CMK (cell line): ENCODE measurements at regions not wholly inside any gene's neighbourhood (a gene's known extent, or its start where the extent isn't known, plus 50 kb on each side); places are given as distances from the start of the nearest gene placed in this dataset.

Experiments
- DNase-seq: peaks from one replicate; pipeline ENCODE4 v3.0.0-alpha.2; 2010; ENCODE audit warnings: low read depth

- no peak for DNase-seq
Observed at GRCh38 chr7:42756841-42757240, 155.0 kb downstream of the C7orf25 start.

GRCh38 chr7:42753811-42754363, 158.0 kb downstream of the C7orf25 start:
- no peak for DNase-seq

DNA sequence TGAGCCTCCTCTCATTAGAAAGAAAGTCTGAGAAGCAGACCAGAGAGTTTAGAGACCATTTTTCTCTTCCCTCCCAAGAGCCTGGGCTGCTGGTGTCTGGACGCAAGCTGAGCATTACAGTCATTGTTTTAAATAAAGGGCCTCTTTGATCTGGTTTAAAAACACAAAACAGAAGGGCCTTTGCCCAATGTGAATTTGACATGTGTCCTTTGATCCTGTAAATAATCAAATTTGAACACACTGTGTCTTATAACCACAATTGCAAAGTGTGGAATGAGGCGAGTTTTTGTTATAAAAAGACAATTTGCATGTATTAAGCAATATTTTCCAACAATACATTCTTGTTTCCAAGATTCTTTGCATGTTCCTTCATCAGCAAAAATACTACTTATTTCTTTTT, 158.5 kb downstream of the C7orf25 start:
- DNase-seq, result no peak

DNA sequence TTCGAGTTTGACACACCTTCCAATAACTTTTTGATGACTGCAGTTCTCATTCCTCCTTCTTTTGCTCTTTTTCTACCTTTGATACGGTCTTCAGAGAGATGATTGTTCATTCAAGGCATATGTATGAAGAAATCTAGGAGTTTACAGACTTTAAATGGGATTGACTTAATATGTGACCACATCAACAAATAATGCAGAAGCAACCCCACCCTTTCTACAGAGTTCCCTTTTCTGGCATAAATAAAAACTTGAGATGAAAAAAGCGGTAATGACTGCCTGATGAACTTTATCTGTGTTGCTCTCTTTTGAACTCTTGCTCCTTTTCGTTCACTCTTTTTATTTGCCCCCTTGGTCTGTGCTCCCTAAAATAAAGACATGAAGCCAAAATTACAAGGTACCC, 161.7 kb downstream of the C7orf25 start:
- DNase-seq, result no peak

DNA sequence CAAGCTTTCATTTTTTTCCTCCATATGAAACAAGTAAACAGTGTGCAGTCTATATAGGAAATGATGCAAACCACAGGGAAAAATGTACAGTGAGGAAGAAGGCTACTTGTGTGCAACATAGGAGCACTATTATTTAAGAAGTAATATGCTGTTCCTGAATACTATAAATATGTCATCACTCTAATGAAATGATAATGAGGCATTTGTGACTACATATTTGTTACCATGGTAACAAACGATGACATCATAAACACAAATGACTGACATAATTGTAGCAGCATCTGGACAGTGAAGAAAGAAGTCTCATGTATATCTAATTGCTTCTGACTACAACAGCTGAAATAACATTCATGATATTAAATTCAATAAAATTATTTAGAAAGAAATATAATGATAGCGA, 164.8 kb downstream of the C7orf25 start:
- DNase-seq, result no peak

DNA sequence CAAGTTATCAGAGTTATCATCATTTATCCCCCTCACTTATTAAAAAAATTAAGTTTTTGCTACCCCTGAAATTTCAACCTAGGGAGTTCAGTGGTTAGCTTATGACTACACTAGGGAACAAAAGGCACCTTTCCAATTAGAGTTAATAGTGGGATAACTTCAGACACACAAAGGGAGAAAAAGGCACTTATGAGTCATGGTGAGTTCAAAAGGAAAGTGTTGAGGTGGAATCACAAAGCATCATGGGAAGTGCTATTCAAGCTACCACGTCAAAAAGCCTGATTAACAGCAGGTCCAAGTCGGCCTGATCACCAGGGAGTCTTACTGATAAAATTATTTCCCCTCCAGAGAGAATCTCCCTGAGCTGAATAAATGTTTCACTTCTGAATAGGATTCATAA, 165.7 kb downstream of the C7orf25 start:
- DNase-seq, result no peak

DNA sequence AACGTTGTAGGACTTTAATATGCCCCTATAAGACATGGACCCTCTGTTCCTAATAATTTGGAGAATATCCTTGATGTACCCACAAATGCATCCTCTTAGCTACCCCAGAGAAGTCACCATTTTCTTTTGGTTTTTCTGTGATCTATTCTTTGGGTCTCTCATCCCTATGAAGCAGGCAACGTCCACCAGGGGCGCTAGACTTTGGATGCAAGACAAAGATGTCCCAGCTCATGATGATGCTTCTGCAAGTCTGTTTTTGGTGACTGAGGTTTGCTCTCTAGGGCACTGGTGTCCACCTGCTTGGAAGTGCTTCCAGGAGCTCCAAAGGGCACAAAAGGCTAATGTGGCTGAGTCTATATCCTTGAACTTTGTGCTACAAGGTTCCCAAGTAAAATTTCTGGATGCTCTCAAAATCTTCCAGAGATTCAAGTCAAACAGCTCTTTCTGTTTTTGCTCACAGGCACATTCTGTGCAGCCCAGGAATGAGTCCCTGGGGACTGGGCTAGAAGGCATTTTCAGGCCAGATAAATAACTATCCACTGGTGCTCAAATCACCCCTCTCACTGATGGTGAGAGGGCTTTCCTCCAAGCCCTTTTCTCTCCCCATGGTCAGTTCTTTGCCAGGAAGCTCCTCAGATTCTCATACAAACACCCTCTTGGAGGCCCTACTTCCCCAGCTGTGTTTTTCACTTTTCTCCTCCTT, 166.4 kb downstream of the C7orf25 start:
- peak; percentile 7 for DNase-seq

DNA sequence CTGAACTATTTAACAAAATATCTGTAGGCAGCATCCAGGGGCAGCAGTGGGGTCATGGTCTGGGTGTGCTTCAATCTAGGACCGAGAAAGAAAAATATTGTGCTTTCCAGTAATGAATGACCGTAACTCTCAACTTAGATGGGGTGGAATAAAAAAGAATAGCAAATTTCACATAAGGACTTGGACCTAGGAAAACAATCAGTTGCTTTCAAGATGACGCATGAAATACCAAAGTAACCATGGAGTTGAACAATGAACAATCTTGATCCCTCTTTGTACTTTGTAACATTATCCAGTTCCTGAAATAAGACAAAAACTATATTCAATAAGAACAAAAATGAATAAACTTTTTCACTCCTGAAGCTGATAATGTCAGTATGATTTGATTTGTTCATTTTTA, 167.1 kb downstream of the C7orf25 start:
- no peak for DNase-seq

DNA sequence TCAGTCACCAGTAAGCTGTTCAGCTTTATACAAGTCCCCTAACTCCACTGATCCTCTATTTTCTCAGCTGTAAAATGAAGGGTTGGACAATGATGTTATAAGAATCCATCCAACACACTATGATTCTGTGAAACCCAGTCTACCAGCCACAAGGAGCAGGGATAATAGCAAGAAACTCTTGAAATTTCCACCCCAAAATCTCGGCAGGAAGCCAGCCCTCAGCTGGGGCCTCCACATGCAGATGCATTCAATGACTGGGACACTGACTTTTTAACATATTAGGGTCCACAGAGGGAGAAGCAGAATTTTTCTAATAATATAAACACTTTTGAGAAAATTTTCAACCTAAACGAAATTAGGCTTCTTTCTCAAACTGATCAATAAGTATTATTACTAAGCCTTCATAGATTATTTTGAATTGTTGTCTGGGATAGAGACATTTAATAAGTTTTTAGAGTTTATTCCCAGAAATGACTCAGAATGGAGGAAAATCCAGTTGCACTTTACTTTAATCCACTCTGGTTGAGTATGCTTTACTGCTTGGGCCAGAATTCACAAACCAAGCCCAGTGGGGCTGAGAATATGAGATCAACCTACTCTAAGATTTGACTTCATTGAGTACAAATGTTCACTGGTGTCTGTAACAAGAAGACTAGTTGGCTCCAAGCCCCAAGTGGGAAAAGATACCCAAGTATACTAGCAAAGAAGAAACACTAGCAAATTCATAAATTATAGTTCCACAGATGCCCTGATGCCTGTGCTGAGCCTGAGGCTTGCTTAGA, 168.6 kb downstream of the C7orf25 start:
- DNase-seq, result no peak

GRCh38 chr7:42742318-42742717, 169.6 kb downstream of the C7orf25 start:
- no peak for DNase-seq

DNA sequence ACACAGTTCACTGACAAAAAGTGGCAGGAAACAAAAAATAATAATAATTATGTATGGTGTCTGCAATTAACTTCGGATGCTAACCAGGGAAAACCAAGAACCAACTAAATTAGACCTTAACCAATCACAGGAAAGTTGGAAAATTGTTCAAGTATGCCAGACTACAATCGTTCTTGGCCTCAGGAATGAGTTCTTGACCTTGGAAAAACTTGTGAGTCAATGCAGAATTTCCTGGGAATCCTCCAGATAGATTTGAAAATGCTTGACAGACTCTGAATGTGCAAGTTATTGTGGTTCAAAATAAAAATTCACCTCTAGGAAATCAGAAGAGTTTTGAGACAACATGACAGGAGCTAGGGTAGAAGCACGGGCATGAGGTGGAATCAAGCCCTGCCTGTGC, 171.5 kb downstream of the C7orf25 start:
- no peak for DNase-seq

GRCh38 chr7:42739638-42740037, 172.2 kb downstream of the C7orf25 start:
- DNase-seq, result no peak

DNA sequence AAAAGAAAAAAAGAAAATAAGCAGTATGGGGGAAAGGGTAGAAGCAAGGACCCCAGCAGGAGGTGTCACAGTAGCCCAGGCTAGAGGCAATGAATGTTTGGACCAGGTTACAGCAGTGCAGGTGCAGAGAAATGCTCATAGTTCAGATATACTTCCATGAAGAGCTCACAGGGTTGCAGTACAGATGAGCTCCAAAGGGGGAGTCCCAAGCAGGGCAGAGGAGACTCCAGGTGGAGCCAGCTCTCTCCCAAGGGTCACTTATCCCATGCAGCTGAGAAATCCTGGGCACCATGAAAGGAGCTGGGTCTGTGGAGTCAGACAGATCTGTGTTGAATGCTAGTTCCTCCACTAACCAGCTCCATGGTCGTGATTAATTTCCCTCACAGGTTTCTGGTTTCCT, 174.9 kb downstream of the C7orf25 start:
- no peak for DNase-seq

- DNase-seq, result no peak
Observed at GRCh38 chr7:42735081-42735480, 176.8 kb downstream of the C7orf25 start.

DNA sequence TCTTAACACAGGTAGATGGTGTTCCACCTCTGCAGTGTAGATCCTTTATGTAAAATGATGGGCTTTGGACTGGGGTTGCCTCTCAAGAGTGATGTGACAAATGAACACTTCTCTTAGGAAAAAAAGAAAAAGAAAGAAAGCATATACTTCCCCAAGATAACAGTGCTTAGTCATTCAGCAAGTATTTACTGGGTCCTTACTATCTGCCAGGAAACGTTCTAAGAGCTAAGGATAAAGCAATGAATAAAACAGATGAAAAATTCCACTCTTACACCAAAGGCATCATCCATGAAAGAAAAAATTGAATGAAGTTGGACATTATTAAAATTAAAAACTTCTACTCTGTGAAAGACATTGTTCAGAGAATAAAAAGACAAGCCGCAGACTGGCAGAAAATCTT, 177.3 kb downstream of the C7orf25 start:
- no peak for DNase-seq

- DNase-seq, result no peak
Observed at GRCh38 chr7:42733040-42733439, 178.8 kb downstream of the C7orf25 start.

GRCh38 chr7:42730586-42730985, 181.3 kb downstream of the C7orf25 start:
- no peak for DNase-seq

- no peak for DNase-seq
Observed at GRCh38 chr7:42729053-42729765, 182.7 kb downstream of the C7orf25 start.

DNA sequence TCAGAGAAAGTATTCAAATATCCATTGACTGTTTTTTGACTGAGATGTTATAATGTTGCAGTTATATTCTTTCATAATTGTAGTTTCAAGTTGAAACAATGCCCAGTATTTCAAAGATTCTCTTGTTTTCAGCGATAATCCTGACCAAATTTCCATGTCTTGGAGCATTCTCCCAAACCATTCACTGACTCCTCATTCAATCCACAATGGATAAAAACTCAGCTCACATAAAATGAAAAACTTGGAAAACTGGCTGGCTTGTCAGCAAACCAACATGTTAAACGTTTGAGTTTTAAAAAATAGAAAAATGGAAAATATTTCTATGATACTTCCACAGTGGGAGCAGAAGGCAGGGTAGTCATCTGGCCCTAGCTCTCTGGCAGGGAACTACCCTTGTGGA, 184.4 kb downstream of the C7orf25 start:
- no peak for DNase-seq

DNA sequence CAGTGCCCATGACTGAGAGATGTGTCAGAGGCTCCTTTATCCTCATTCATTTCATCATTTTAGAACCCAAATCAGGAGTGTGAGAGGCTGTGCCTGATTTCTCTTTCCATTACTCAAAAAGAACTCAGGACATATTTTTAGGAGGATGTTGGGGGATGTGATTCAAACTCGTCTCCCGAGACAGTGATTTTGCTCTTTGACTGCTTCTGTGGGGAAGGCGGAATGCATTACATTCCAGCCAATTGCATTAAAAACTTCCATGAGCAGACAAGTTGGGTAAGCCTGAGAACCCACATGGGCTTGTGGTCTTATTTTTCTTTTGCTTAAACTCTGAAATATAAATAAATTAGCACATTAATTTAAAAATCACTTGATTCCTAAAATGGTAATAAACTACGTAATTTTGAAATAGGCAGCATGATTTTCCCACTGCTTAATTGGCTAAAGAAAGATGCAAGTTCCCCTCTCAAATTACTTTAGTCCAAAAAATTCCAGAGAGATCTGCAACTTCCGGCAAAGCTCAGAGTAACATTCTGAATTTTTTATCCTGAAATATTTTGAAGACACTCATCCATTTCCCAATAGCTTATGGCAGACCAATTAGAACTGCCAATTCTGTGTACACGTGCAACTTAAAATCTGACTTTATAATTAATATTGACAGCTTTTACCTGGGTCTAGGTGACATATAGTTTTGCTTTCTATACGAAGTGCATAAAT, 185.6 kb downstream of the C7orf25 start:
- DNase-seq, result no peak

GRCh38 chr7:42722716-42723115, 189.2 kb downstream of the C7orf25 start:
- DNase-seq, result no peak

GRCh38 chr7:42722198-42722597, 189.7 kb downstream of the C7orf25 start:
- no peak for DNase-seq
